ENCODE measurements at regions not wholly inside any gene's neighbourhood (a gene's known extent, or its start where the extent isn't known, plus 50 kb on each side); places are given as distances from the start of the nearest gene placed in this dataset.

GRCh38 chr3:110093812-110094401 lies 756.6 kb upstream of the DPPA4 start:
- Histone ChIP-seq H3K27ac (ENCODE audit: control insufficient read depth, insufficient read depth) (no peak overlapping the region), H3K36me3 (ENCODE audit: control insufficient read depth in 2 of 2, insufficient read depth in 2 of 2, low read length in 1 of 2) (no peaks in the 10 kb centered on the region), H3K9ac (ENCODE audit: control insufficient read depth, insufficient read depth, low read length) (no peak overlapping the region), H4K20me1 (ENCODE audit: control insufficient read depth, insufficient read depth) (no peaks in the 10 kb centered on the region), H3K4me3 (no peak overlapping the region), H2AFZ (ENCODE audit: control insufficient read depth, low read depth, low read length) (no peak overlapping the region), H3K4me1 (ENCODE audit: control insufficient read depth, insufficient read depth, low read length) (no peaks in the 10 kb centered on the region), H3K9me3 (replicated peaks; ENCODE audit: control insufficient read depth, insufficient read depth, low read length) (no peaks in the 10 kb centered on the region), H3K27me3 (replicated peaks in 1 of 2; ENCODE audit: control insufficient read depth in 2 of 2, insufficient read depth in 2 of 2, low read length in 1 of 2) (no peaks in the 10 kb centered on the region), H3K79me2 (ENCODE audit: control insufficient read depth, insufficient read depth, low read length) (no peaks in the 10 kb centered on the region), H3K4me2 (ENCODE audit: control insufficient read depth, insufficient read depth) (no peak overlapping the region)
- FAIRE-seq (no peak), DNase-seq (ENCODE audit: low read depth, low spot score) (no peak), ATAC-seq (no peak)
- CTCF ChIA-PET = no interaction called here
- no peak for TF ChIP-seq BRCA1 (IDR thresholded peaks at IDR 0.05; ENCODE audit: low read depth, low read length)
- no peak for TF ChIP-seq BMI1 (IDR thresholded peaks at IDR 0.05; ENCODE audit: borderline replicate concordance)
- RAD21 ChIA-PET (ENCODE audit: unreplicated experiment) = no interaction called here
- intact Hi-C loops (cut with micrococcal nuclease; ENCODE audit: unreplicated experiment) (no loop called here), in situ Hi-C loops (cut with MboI) (no loop called here)
- SMC1A ChIA-PET (ENCODE audit: uncharacterized antibody, unreplicated experiment) = no interaction called here
- no TSS peak for BruUV-seq (replicated peaks)
- POLR2A ChIA-PET = no interaction called here

GRCh38 chr3:110099711-110100110 lies 762.4 kb upstream of the DPPA4 start:
- no peak for DNase-seq (ENCODE audit: low read depth, low spot score)
- ChIA-PET CTCF (no interaction called here), RAD21 (ENCODE audit: unreplicated experiment) (no interaction called here), SMC1A (ENCODE audit: uncharacterized antibody, unreplicated experiment) (no interaction called here), POLR2A (no interaction called here)
- no peak overlapping the region for H3K27ac ChIP-seq (ENCODE audit: control insufficient read depth, insufficient read depth)
- no peaks in the 10 kb centered on the region for H3K27me3 ChIP-seq (replicated peaks in 1 of 2; ENCODE audit: control insufficient read depth in 2 of 2, insufficient read depth in 2 of 2, low read length in 1 of 2)
- H3K4me3 ChIP-seq = no peak overlapping the region
- WGBS (ENCODE audit: insufficient coverage, insufficient replicate concordance, low lambda C conversion rate, missing lambda C conversion rate) = 37% methylated on average over 5 of the region's 5 CpGs
- no peak for ATAC-seq
- BruUV-seq (replicated peaks) = no TSS peak
- no peak for FAIRE-seq
- H3K9me3 ChIP-seq (replicated peaks; ENCODE audit: control insufficient read depth, insufficient read depth, low read length) = no peaks in the 10 kb centered on the region
- H3K36me3 ChIP-seq (ENCODE audit: control insufficient read depth in 2 of 2, insufficient read depth in 2 of 2, low read length in 1 of 2) = no peaks in the 10 kb centered on the region
- H3K4me2 ChIP-seq (ENCODE audit: control insufficient read depth, insufficient read depth) = no peak overlapping the region
- H3K79me2 ChIP-seq (ENCODE audit: control insufficient read depth, insufficient read depth, low read length) = no peaks in the 10 kb centered on the region
- H3K9ac ChIP-seq (ENCODE audit: control insufficient read depth, insufficient read depth, low read length) = no peak overlapping the region
- intact Hi-C loops (cut with micrococcal nuclease; ENCODE audit: unreplicated experiment) (no loop called here), in situ Hi-C loops (cut with MboI) (no loop called here)
- H3K4me1 ChIP-seq (ENCODE audit: control insufficient read depth, insufficient read depth, low read length) = no peaks in the 10 kb centered on the region
- no peaks in the 10 kb centered on the region for H4K20me1 ChIP-seq (ENCODE audit: control insufficient read depth, insufficient read depth)
- H2AFZ ChIP-seq (ENCODE audit: control insufficient read depth, low read depth, low read length) = no peak overlapping the region
- no peak for TF ChIP-seq NFXL1 (IDR thresholded peaks at IDR 0.05; ENCODE audit: borderline replicate concordance)
- TF ChIP-seq IKZF1 (conservative IDR thresholded peaks at IDR 0.05) = no peak
- TF ChIP-seq REST (IDR thresholded peaks at IDR 0.05; ENCODE audit: low read depth, low read length) = no peak
- no peak for TF ChIP-seq IRF3 (IDR thresholded peaks at IDR 0.05)
- no peak for TF ChIP-seq CBX3 (IDR thresholded peaks at IDR 0.05; ENCODE audit: borderline replicate concordance, low read depth)
- no peak for TF ChIP-seq ZBTB40 (IDR thresholded peaks at IDR 0.05; ENCODE audit: borderline replicate concordance)
- TF ChIP-seq TAF1 (IDR thresholded peaks at IDR 0.05; ENCODE audit: borderline replicate concordance, low read depth, low read length) = no peak
- no peak for TF ChIP-seq JUND (IDR thresholded peaks at IDR 0.05; ENCODE audit: low read depth, low read length)

All from GM12878 (cell line).